OCI-LY7 (cell line): ENCODE measurements at regions not wholly inside any gene's neighbourhood (a gene's known extent, or its start where the extent isn't known, plus 50 kb on each side); places are given as distances from the start of the nearest gene placed in this dataset.

Experiments
- CTCF ChIP-seq: fragments of 200-600 bp; sonication (generic); conservative IDR thresholded peaks from 2 replicates; pipeline ENCODE4 v1.5.1; 2014; ENCODE audit warnings: mild to moderate bottlenecking, antibody characterized with exemption, low read length, moderate library complexity, mixed read lengths
- EZH2phosphoT487 ChIP-seq: fragments of 200-600 bp; sonication (generic); IDR thresholded peaks from 2 replicates; pipeline ENCODE4 v1.6.1; 2018; ENCODE audit warnings: low read depth, borderline replicate concordance, mild to moderate bottlenecking, mixed run types, antibody characterized with exemption, low read length, moderate library complexity, mixed read lengths

- TF ChIP-seq CTCF, result no peak
- no peak for TF ChIP-seq EZH2phosphoT487
Measured at GRCh38 chr5:74402553-74402952, 238.0 kb downstream of the ENC1 start.
